GM21717 (cell line): ENCODE measurements at regions not wholly inside any gene's neighbourhood (a gene's known extent, or its start where the extent isn't known, plus 50 kb on each side); places are given as distances from the start of the nearest gene placed in this dataset.

ENCODE experiments used
- ATAC-seq: cut with Tn5 transposase; IDR thresholded peaks from one replicate; pipeline ENCODE4 v1.9.1; 2021; ENCODE audit warnings: mild to moderate bottlenecking, moderate library complexity; ENCODE audit not compliant: unreplicated experiment

GRCh38 chr11:110801328-110801727 is 89.1 kb upstream of the ARHGAP20 start:
- no peak for ATAC-seq

DNA sequence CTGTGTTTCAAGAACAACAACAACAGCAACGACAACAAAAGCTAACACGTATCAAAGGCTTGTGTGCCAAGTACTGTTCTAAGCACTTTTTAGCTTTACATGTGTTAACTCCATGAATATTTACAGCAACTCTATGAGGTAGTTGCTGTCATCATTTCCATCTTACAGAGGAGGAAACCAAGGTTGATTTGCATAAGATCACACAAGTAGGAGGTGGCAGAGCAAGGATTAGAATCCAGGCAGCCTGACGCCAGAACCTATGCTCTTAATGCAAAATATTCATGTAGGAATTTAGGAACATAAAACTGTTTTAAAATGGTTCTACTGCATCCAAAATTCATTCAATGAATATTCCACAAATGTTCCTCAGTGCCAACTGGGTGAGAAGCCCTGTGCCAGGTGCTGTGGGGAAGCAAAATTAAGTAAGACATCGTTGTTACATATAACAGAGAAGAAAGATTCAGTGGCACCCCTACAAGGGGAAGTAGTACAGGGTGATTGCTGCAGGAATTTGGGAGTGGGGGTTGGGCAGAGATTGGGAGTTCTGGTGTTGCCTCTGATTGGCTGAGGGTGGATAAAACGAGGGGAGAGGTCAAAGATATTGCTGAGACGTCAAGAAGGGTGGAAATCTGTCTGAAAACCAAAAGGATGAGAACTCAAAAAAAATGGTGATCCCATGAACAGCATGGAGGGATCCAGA is 86.1 kb upstream of the ARHGAP20 start:
- ATAC-seq: no peak

DNA sequence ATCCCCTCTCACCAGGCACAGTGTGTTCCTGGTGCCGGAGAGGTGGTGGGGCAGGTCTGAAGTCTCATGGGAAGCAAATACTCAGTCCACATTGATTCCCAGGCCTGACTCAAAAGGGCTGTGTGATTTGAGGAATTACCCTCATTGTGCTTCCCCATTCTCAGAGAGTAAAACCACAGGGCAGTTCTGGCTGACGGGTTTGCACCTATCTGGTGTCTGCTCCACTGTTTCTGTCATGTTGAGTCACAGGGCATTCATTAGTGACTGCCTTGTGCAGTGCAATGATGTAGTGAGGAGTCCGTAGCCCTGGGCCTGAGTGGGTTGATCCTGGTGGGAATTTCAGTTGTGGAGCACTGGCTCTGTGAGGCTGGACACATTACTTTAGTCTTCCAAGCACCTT is 85.2 kb upstream of the ARHGAP20 start:
- ATAC-seq: peak; percentile 92

DNA sequence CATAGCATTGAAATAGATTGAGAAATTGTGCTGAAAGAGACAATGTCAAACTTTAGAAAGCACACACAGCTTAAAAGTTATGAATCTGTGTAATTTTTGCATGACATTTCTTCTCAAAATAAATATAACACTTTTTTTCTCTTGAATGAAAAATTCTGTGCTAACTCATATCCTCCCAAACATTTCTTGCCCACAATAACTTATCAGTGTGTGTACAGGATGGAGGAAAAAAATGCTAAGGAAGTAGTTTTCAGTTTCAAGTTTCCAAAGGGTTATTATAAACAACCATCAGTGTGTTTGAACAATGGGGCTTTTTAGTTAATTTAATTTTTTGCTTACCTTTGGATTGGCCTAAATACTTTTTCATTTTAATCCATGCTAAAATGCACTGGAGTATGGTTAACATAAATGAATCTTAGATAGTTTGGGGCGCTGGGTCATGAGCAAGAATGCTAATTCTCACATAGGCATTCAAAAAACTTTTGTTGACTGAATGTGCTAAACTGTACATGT is 82.9 kb upstream of the ARHGAP20 start:
- ATAC-seq: no peak

DNA sequence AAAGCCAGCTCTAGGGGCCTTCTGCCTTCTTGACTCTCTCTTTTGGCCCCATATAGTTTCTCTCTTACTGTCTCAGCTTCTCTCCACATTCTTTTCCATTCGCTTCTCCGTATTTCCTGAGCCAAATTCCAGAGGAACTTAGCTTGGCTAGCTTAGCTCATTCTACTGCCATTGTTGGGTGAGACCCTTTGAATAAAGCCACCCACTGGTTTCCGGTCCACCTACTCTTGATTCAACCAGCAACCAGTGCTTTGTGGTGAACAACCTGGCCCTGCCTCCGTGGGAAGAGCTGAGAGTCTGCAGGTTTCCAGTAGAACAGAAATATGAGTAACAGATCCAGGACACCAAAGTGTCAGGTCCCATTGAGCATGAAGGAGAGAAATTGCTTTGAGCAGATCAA is 81.3 kb upstream of the ARHGAP20 start:
- ATAC-seq: no peak

DNA sequence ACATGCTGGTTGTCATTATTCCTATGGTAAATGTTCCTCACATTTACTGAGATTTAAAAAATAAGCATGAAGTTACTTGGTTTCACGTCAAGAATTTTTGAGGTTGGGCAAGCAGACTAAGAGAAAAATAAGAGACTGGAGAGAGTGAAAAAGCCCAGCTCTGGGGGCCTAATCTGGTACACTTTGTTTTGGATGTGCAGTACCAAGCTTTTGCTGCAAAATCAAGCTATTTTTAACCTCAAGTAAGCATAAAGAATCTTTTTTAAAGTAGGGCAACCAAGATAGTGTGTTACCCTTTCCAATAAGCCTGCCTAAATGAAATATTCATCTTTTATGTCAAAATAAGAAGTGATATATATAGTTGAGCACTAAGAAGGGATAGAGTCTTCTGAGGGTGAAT is 79.4 kb upstream of the ARHGAP20 start:
- no peak for ATAC-seq

- no peak for ATAC-seq
Observed at GRCh38 chr11:110787680-110788079, 75.4 kb upstream of the ARHGAP20 start.

- ATAC-seq: no peak
Observed at GRCh38 chr11:110786226-110786902, 74.1 kb upstream of the ARHGAP20 start.

DNA sequence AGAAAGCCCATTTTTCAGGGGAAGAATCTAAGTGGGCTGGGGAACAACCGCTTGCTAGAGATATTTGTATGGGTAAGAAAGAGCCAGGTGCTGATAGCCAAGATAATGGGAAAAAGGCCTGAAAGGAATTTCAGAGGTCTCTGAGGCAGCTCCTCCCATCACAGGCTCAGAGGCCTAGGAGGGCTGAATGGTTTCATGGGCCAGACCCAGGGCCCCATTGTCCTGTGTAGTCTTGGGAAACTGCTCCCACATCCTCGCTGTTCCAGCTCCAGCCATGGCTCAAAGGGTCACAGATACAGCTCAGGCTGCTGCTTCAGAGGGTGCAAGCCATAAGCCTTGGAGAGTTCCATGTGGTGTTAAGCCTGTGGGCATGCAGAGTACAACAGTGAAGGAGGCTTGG is 73.2 kb upstream of the ARHGAP20 start:
- no peak for ATAC-seq

GRCh38 chr11:110782616-110783015 is 70.4 kb upstream of the ARHGAP20 start:
- ATAC-seq: no peak

DNA sequence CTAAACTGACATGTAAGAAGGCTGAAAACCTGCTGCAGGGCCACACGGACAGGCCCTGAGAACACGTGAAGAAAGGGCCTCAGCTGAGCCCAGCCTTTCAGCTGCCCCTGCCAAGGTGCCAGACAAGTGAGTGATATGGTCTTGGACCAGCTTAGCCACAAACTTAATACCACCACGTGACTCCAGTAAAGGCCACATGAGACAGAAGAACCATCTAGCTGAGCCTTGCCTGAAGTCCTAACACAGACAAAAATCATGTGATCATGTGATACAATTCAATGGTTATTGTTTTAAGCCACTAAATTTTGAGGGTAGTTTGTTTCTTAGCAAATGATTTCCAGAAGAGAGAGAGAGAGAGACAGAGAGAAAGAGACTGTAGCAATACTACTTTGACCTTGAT is 66.9 kb upstream of the ARHGAP20 start:
- no peak for ATAC-seq

DNA sequence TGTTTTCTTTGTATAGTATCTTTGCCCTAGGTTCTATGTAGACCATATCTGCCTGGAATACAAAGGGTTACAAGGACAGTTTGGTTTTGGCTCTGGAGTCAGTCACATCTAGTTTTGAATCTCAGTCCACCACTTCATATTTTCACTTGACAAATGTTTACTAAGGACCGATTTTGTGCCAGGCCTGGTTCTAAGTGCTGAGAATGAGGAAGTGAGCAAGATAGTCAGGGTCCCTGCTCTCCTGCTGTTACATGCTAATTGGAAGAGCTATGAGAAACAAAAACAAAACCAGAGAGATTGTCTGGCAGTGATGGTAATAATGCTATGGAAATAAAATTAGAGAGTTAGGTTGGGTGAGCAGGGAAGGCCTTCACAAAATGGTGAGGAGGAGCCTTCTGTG is 66.1 kb upstream of the ARHGAP20 start:
- ATAC-seq: peak; percentile 76

GRCh38 chr11:110777775-110778174 is 65.5 kb upstream of the ARHGAP20 start:
- ATAC-seq: no peak

DNA sequence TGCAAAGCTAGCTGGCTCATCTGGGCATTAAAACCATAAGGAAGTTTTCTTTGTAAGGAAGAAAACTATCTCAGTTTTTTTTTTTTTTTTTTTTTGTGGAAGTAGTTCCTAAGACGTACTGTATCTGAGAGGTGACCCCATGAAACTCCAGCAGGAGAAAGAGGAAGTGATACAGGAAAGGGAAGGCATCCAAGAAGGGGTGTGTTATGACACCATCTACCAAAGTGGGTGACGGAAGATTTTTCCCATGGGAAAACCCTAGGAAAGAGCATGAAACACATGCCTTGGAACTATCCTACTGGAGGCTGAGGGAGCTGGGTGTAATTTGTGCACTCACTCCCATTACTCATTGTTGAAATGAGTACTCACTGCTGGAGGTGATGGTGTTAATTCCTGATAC is 63.8 kb upstream of the ARHGAP20 start:
- ATAC-seq: no peak

DNA sequence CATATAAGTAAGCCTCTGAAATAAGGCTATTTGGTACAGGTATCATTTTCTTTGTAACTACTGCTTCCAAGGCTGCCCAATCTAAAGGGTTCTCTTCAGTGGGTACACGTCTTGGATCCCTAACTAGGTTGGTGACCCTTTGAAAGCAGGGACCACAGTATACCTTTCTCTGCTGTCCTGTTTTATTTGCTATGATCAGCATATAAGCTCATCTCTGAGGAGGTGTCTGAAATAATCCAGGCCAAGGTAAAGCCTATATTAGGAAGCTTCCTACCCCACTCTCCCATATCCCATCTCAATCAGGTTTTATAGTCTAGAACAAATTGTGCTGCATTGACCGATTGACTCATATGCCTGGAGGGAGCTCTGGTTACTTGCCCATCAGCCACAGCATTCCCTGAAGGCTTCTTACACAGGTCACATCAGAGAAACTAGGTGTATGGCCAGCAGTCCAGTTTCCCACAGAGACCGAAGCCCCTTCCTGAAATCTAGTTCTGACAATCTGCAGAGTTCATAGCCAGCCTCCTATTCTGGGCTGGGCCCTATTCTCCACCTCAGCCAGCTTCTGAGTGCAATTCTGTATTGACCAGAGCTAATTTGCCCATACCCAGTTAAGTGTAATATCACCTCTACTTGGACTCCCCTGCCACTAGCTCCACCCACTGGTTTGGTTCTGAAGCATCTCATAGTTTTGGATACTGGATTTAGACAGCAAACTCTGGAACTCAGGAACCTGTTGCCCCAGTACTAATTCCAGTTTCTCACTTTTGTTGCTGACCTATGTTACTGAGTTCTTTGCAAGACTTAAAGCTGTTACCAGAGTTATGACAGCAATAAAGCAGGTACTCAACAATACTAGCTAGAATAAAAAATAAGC is 62.1 kb upstream of the ARHGAP20 start:
- ATAC-seq: no peak

DNA sequence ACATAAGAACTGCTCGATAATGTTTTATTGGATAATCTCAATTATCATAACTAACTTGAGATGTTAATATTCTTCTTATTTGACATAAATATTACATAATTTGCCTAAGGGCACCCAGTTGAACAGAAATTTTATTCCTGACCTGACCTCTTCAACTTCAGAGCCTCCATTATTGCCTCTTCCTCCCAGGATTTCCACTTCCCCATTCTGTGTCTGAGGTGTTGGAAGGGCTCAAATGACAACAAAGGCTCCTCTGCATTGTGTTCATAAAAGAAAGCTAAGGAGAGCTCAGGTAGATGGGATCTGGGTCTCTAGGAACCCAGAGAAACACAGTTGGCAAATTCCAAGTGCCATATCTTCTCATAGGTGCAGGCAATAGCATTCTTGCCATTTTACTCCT is 61.2 kb upstream of the ARHGAP20 start:
- no peak for ATAC-seq

DNA sequence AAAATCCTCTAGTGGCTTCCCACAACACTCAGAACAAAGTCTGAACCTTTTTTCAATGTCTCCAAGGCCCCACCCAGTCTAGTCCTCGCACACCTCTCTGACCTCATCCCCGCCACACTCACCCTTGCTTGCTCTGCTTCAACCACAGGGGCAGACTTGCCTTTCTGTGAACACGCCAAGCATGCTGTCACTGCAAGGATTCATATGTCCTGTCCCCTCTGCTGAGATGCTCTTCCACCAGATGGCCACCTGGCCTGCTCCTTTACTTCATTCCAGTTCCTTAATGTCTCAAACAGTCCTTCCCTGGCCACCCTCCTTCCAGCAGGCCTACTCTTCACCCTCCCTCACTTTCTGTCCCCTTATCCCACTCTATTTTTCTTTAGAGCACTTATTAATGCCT is 60.6 kb upstream of the ARHGAP20 start:
- no peak for ATAC-seq

GRCh38 chr11:110766316-110766715 is 54.1 kb upstream of the ARHGAP20 start:
- no peak for ATAC-seq

GRCh38 chr11:110764485-110764884 is 52.2 kb upstream of the ARHGAP20 start:
- no peak for ATAC-seq

DNA sequence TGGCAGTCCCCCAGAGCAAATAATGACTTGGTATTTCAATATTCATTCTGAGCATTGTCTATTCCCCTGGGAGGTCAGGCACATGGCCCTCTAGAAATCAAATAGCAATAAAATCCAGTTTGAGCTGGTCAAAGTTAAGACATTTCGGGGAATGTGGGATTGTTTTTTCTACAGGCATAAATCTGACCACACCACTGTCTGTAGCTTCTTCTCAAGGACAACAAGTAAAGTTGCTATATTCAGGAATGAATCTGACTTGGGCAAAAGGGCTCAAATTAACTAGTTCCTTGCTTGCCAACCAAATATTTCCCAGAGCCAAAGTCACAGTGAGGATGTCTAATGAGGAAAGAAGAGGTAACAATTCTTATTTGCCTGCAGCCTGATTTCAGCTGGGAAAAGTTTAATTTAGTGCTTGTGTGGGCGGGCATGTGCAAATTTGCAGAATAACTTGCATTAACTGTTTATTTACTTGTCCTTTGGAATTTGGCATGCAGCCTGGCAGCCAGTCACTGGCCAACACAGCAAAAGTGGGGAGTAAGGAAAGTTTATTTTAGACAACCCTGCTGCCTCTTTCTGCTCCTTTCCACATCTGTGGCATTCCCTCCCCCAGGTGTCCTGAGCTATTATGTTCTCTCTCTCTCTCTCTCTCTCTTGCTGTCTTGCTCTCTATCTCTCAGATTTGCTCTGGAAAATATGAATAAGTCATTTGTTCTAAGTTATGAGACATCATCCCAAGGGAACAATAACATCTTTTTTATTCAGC is 51.2 kb upstream of the ARHGAP20 start:
- ATAC-seq: no peak

DNA sequence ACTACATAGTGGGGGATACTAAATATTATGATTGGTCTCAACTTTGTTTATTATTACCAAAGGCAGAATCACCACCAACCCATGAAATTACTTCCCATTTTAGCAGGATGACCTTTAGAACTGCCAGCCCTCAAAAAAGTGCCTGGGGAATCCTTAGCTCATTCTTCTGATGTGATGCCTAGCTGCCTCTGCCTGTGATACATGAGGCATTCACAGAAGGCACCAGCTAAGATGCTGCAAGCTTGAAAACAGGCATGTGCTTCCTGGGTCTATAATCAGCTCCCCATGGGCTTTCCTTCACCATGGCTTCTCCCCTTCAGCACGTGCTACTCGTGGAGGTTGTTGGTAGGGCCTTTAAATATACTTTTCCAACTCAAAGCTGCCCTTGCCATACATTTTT is 50.4 kb upstream of the ARHGAP20 start:
- no peak for ATAC-seq
